Right renal pelvis (tissue), 4 donors: ENCODE measurements at regions not wholly inside any gene's neighbourhood (a gene's known extent, or its start where the extent isn't known, plus 50 kb on each side); places are given as distances from the start of the nearest gene placed in this dataset.
"Not testable (repeated sequence)": the region's sequence is repeated elsewhere in the genome, so short reads cannot be mapped to it uniquely, and the experiment has no call there.

Experiments
- DNase-seq, 4 donors: peaks; one replicate each; pipeline ENCODE4 v3.0.0-alpha.2; 2013; ENCODE audit warnings: low read depth in 4 of 4, low spot score in 3 of 4, missing footprints in 1 of 4

GRCh38 chr2:100699131-100699530 is 120.8 kb upstream of the NPAS2 start:
- DNase-seq: no peak

DNA sequence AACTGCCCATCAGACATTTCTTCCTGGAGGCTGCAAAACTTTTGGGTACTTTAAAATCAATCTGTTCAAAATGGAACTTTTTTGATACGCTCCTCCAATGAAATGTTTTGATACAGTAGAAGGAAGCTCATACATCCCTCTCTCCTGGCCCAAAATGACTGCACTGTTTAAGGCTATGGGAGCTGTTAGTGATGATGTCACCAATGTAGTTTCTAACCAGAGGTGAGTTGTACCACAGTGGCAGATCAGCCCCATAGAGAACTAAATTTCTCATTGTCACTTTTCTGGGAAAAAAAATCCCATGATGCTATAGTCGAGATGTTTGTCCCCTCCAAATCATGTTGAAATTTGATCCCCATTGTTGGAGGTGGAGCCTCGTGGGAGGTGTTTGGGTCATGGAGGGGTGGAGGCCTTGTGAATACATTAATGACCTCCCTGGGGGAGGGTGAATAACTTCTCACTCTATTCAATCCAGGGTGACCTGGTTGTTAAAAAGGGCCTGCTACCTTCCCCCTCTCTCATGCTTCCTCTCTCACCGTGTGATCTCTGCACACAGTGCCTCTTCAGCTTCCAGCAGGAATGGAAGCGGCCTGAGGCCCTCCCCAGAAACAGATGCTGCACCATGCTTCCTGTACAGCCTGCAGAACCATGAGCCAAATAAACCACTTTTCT is 117.4 kb upstream of the NPAS2 start:
- no peak for DNase-seq

GRCh38 chr2:100703213-100703612 is 116.7 kb upstream of the NPAS2 start:
- DNase-seq: no peak

GRCh38 chr2:100703739-100704138 is 116.2 kb upstream of the NPAS2 start:
- DNase-seq: no peak

DNA sequence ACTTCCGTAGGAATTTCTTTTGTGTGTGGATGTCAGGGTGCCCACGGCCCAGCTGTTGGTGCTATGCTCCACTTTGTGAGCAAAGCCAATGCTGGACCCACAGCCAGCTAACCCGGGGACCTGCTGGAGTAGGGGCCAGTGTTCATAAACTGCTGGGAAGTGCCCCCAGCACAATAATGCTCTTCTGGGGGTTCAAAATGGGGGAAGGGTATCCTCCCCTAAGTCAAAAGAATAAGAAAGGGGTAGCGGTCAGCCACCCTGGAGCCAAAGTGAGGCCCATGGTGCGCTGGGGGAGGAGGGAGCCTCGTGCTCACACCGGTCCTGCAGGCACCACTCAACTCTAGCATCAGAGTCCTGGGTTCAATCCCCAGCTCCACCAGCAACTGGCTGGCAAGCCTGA is 115.8 kb upstream of the NPAS2 start:
- no peak for DNase-seq

DNA sequence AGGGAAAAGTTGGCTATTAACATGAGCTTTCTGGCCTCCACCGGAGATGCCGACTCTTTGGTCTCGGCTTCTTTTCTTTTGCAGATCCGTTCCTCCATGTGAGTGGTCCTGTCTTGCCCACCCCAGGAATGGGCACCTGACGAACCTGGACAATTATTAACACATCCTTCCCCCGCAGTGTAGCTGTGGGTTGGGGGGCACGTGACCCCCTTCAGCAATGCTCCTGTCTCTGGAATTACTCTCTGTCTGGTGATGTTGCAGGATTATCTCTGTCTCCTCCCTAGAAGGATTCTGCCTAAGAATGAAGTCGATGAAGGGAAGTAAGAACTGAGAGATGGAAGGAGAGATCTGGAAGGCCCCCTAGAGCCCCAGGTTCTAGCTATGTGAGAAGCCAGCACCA is 115.2 kb upstream of the NPAS2 start:
- no peak for DNase-seq

GRCh38 chr2:100707016-100707947 is 112.7 kb upstream of the NPAS2 start:
- no peak for DNase-seq

- no peak for DNase-seq
Observed at GRCh38 chr2:100708333-100708732, 111.6 kb upstream of the NPAS2 start.

DNA sequence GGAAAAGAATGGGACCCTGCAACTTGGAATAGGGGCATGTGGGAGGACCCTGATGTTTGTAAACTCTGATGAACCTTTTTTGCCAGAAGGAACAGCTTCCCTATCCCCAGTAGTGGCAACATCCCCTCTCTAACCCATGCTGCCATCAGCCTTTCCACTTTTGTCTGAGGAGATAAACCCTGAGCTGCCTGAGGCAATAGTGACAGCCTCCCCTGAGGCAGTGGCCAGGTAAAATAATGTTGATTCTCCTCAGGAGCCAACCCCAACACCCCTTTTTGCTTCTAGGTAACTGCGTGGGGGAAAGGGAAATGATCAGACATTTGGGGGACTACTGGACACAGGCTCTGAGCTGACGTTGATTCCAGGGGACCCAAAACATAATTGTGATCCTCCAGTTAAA is 106.8 kb upstream of the NPAS2 start:
- no peak for DNase-seq

DNA sequence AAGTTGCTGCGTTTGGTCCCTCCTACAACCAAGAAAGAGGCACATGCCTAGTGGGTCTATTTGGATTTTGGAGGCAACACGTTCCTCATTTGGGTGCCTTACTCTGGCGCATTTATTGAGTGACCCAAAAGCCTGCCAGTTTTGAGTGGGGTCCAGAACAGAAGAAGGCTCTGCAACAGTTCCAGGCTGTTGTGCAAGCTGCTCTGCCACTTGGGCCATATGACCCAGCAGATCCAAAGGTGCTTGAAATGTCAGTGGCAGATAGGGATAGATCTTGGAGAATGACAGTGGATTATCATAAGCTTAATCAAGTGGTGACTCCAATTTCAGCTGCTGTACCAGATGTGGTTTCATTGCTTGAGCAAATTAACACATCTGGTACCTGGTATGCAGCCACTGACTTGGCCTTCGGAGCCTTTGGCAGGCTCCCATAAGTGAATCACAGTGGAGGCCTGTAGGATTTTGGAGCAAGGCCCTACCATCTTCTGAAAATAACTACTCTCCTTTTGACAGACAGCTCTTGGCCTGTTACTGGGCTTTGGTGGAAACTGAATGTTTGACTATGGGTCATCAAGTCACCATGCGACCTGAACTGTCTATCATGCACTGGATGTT is 105.4 kb upstream of the NPAS2 start:
- DNase-seq: not testable (repeated sequence)

DNA sequence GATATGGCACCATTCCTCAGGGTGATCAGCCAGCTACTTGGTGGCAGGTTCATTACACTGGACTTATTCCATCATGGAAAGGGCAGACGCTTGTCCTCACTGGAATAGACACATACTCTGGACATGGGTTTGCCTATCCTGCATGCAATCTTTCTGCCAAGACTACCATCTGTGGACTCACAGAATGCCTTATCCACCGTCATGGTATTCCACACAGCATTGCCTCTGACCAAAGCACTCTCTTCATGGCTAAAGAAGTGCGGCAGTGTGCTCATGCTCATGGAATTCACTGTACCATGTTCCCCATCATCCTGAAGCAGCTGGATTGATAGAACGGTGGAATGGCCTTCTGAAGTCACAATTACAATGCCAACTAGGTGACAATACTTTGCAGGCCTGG is 104.1 kb upstream of the NPAS2 start:
- DNase-seq: not testable (repeated sequence)

GRCh38 chr2:100716581-100716980 is 103.4 kb upstream of the NPAS2 start:
- DNase-seq: no peak

DNA sequence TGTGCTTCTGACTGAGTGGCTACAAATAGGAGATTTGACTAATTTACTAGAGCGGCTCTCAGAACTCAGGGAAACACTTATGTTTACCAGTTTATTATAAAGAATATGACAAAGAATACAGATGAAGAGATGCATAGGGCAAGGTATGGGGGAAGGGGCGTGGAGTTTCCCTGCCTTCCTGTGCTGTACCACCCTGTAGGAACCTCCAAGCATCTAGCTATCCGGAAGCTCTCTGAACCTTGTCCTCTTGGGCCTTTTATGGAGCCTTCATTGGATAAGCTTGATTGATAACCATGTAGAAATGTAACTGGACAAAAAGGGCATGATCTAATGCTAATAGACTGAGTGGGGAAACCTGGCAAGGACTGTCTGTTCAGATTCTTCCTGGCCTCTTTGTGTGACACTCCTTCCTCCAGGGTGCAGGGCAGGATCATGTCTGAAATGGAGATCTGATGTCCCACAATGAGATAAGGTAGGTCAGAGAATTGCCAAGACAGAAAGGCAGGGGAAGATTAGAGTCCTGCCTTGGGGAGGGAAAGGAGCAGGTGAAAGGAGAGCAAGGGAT is 101.8 kb upstream of the NPAS2 start:
- DNase-seq: no peak

- no peak for DNase-seq
Observed at GRCh38 chr2:100720445-100720844, 99.5 kb upstream of the NPAS2 start.

- DNase-seq: no peak
Observed at GRCh38 chr2:100721693-100722092, 98.2 kb upstream of the NPAS2 start.

GRCh38 chr2:100722125-100722524 is 97.8 kb upstream of the NPAS2 start:
- no peak for DNase-seq

GRCh38 chr2:100726866-100727265 is 93.1 kb upstream of the NPAS2 start:
- DNase-seq: no peak

DNA sequence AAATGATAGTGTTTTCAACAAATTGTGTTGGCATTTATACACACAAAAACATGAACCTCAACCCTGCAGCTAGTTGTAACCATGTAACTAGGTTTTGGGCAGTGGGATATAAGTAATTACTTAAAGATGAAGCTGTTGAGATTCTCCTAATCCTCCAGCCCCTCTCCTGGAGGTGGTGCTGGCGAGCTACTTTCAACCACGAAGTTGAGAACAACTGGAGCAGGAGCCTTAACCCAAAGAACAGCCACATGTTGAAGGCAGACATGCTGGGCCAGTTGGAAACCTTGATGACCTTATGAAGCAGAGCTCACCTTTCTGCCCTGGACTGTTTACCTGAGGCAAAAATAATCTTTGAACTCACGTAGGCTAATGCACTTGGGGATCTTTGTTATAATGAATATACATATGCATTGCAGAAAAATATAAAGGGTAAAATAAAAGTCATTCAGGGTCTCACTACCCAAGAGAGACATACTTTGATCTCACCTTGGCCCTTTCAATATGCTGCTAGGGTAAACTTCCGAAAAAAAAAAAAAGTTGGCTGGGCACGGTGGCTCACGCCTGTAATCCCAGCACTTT is 89.6 kb upstream of the NPAS2 start:
- no peak for DNase-seq

GRCh38 chr2:100731535-100731981 is 88.4 kb upstream of the NPAS2 start:
- no peak for DNase-seq

GRCh38 chr2:100733391-100734187 is 86.3 kb upstream of the NPAS2 start:
- peak in 1 of 4 donors; percentile 15 for DNase-seq
